ENCODE measurements at regions not wholly inside any gene's neighbourhood (a gene's known extent, or its start where the extent isn't known, plus 50 kb on each side); places are given as distances from the start of the nearest gene placed in this dataset.

- no peak for DNase-seq (ENCODE audit: low spot score)
Observed at GRCh38 chr1:76764638-76765454, 102.4 kb upstream of the ST6GALNAC5 start.

DNA sequence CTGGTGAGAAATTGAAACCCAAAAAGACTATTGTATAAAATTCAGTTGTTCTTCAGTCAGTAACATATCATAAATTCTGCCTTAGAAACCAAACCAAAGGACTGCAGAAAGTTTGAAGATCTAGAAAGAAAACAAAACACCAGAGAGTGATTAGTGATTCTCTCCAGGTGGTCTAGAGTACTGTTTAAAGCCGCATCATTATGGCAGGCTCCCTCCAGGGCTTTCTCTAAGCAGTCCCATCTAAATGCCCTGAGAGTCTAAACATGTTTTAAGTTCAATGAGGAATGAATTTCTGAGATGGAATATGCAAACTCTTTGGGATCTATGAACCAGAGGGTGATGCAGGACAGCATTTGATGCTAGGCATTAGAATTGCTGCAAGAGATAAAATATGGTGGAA, 100.9 kb upstream of the ST6GALNAC5 start:
- no peak for DNase-seq (ENCODE audit: low spot score)

GRCh38 chr1:76769911-76770310, 97.4 kb upstream of the ST6GALNAC5 start:
- no peak for DNase-seq (ENCODE audit: low spot score)

DNA sequence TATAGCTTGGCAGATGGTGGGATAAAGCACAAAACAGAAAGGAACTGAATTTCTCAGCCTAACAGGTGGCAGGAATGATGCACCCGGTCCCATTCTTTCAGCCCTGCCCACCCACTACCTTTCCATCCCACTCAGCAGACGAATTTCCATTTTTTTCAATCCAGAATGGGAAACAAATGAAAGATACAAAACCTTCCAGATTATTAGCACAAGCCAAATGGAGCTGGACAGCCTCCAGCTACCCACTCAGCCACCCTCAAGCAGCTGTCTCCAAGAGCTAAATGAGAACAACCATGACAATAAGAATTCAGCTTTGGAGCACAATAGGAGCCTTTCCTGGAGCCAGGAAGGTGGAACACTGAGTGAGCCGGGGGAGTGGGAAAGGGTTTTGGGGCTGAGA, 96.3 kb upstream of the ST6GALNAC5 start:
- no peak for DNase-seq (ENCODE audit: low spot score)

DNA sequence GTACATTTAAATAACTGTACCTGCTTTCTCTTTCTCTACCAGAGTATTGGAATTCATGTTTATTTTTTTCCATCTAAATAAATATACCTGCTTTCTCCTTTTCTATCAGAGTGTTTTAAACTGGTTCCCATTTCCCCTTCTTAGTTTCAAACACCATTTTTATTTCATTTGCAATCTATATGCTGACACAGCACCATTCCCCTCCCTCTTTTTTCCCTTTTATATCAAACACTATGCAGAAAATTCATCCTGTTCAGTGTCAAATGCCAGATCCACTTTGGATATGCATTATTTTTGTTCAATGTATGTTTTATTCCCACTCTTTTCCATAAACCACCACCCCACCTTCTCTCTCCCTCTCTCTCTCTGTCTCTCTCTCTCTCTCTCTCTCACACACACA, 85.8 kb upstream of the ST6GALNAC5 start:
- DNase-seq (ENCODE audit: low spot score) = no peak

DNA sequence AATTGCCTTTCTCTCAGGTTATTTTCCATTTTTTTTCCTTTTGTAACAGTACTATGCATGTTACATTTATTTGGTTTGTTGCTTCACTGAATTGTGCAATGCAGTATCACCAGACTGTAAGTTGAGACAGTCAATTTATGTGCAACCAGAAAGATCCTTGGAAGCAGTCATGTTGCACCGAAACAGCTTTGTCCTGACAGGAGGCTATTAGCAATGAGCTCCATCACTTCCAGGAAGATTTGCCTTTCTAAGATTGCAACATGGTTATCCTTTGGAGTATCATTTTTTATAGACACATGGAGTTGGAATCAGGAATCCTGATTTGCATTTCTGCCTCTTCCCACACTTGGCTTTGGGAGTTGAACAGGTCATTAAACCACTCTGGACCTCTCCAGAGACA, 84.5 kb upstream of the ST6GALNAC5 start:
- no peak for DNase-seq (ENCODE audit: low spot score)

DNA sequence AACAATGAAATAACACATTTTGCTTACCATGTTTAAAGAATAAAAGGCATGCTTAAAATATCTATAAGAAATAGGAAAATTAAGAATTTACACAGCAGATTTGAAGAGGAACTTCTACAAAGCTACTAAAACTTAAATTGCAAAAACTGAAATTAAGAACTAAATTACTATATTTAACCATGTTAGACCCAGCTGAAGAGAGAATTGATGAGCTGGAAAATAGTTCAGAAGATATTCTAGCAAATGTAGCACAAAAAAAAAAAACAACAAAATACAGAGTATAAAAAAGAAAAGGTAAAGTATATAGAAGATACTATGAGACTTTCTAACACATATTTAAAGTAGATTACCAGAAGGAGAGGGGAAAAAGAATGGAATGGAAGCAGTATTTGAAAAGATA, 82.8 kb upstream of the ST6GALNAC5 start:
- no peak for DNase-seq (ENCODE audit: low spot score)

DNA sequence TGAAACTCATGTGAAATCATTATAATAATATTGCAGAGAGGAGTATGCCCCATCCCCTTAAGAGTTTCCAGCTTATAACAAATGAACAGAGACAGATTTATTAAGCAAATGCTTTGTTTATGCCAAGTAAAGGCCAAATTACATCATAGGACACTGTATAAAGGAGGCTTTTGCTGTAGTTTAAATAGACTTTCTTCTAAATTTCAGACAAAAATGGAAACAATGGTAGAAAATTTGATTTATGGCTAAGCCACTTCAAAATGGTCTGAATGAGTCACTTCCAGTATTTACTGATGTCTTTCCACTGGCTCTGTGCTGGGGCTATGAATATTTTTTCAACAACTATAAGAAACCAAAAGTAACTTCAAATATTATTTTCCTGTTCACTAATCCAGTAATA, 81.1 kb upstream of the ST6GALNAC5 start:
- DNase-seq (ENCODE audit: low spot score) = no peak

DNA sequence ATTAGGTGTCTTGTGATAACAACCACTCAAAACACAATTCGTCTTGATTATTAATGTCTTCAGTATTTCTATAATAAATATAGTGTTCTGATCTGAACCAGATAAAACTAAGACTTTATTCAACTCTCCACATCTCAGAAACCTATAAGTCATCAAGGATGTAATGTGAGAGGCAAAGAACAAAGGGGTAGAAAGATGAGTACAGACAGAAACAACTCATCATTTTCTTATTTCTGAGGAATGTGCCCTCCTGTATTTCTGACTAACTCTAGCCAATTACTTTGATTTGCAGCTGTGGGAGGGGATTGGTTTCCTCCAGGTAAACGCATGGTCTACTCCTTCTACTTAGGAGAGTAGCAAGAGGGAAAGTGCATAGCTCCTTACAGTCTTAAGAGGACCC, 73.7 kb upstream of the ST6GALNAC5 start:
- no peak for DNase-seq (ENCODE audit: low spot score)

- no peak for DNase-seq (ENCODE audit: low spot score)
Observed at GRCh38 chr1:76799700-76800099, 67.6 kb upstream of the ST6GALNAC5 start.

- no peak for DNase-seq (ENCODE audit: low spot score)
Observed at GRCh38 chr1:76802094-76802493, 65.2 kb upstream of the ST6GALNAC5 start.

- no peak for DNase-seq (ENCODE audit: low spot score)
Observed at GRCh38 chr1:76807543-76808260, 59.6 kb upstream of the ST6GALNAC5 start.
